GM19043 (cell line): ENCODE measurements at regions not wholly inside any gene's neighbourhood (a gene's known extent, or its start where the extent isn't known, plus 50 kb on each side); places are given as distances from the start of the nearest gene placed in this dataset.
"Not testable (repeated sequence)": the region's sequence is repeated elsewhere in the genome, so short reads cannot be mapped to it uniquely, and the experiment has no call there.

Experiments
- ATAC-seq: cut with Tn5 transposase; IDR thresholded peaks from one replicate; pipeline ENCODE4 v1.9.1; 2021; ENCODE audit warnings: low read depth; ENCODE audit not compliant: unreplicated experiment

- ATAC-seq, result no peak
Measured at GRCh38 chr1:25134801-25135461, 97.4 kb downstream of the SYF2 start.

- no peak for ATAC-seq
Measured at GRCh38 chr1:25134307-25134706, 98.0 kb downstream of the SYF2 start.

- ATAC-seq, result no peak
Measured at GRCh38 chr1:25131794-25132193, 100.5 kb downstream of the SYF2 start.

- ATAC-seq, result no peak
Measured at GRCh38 chr1:25130895-25131294, 101.4 kb downstream of the SYF2 start.

GRCh38 chr1:25129380-25129779, 102.9 kb downstream of the SYF2 start:
- no peak for ATAC-seq

GRCh38 chr1:25128121-25128621, 104.1 kb downstream of the SYF2 start:
- ATAC-seq, result no peak

GRCh38 chr1:25126562-25126961, 105.7 kb downstream of the SYF2 start:
- ATAC-seq, result no peak

- ATAC-seq, result no peak
Measured at GRCh38 chr1:25123551-25123950, 108.8 kb downstream of the SYF2 start.

GRCh38 chr1:25122747-25123146, 109.6 kb downstream of the SYF2 start:
- ATAC-seq, result no peak

GRCh38 chr1:25120281-25120680, 112.0 kb downstream of the SYF2 start:
- no peak for ATAC-seq

GRCh38 chr1:25118546-25118945, 113.8 kb downstream of the SYF2 start:
- ATAC-seq, result no peak

GRCh38 chr1:25117233-25117823, 115.0 kb downstream of the SYF2 start:
- no peak for ATAC-seq

- no peak for ATAC-seq
Measured at GRCh38 chr1:25116832-25117231, 115.5 kb downstream of the SYF2 start.

GRCh38 chr1:25116117-25116516, 116.2 kb downstream of the SYF2 start:
- ATAC-seq, result not testable (repeated sequence)

- ATAC-seq, result no peak
Measured at GRCh38 chr1:25113731-25114130, 118.6 kb downstream of the SYF2 start.

- no peak for ATAC-seq
Measured at GRCh38 chr1:25113086-25113485, 119.2 kb downstream of the SYF2 start.

GRCh38 chr1:25112400-25112799, 119.9 kb downstream of the SYF2 start:
- no peak for ATAC-seq

- ATAC-seq, result no peak
Measured at GRCh38 chr1:25111706-25112105, 120.6 kb downstream of the SYF2 start.

- no peak for ATAC-seq
Measured at GRCh38 chr1:25110485-25110884, 121.8 kb downstream of the SYF2 start.

GRCh38 chr1:25110036-25110435, 122.3 kb downstream of the SYF2 start:
- no peak for ATAC-seq

- no peak for ATAC-seq
Measured at GRCh38 chr1:25109531-25109951, 122.8 kb downstream of the SYF2 start.

GRCh38 chr1:25107643-25108010, 124.7 kb downstream of the SYF2 start:
- ATAC-seq, result no peak
